HAP-1 (cell line): ENCODE measurements at regions not wholly inside any gene's neighbourhood (a gene's known extent, or its start where the extent isn't known, plus 50 kb on each side); places are given as distances from the start of the nearest gene placed in this dataset.
"Not testable (repeated sequence)": the region's sequence is repeated elsewhere in the genome, so short reads cannot be mapped to it uniquely, and the experiment has no call there.

Source experiments
- DNase-seq, 2 experiments: peaks; one replicate each; pipeline ENCODE4 v3.0.0-alpha.2; 2016 to 2020; ENCODE audit warnings: low spot score in 2 of 2
- H3K27me3 ChIP-seq: fragments of 250-450 bp; sonication (Bioruptor Pico); 2 replicates; pipeline ENCODE4 v1.5.1; 2020; ENCODE audit warnings: low read depth, mild to moderate bottlenecking, moderate library complexity
- H3K36me3 ChIP-seq: fragments of 250-450 bp; sonication (Bioruptor Pico); replicated peaks from 2 replicates; pipeline ENCODE4 v1.5.1; 2020; ENCODE audit warnings: mild to moderate bottlenecking
- H3K4me1 ChIP-seq: fragments of 250-450 bp; sonication (Bioruptor Pico); 2 replicates; pipeline ENCODE4 v1.5.1; 2020; ENCODE audit warnings: mild to moderate bottlenecking
- H3K4me3 ChIP-seq: fragments of 250-450 bp; sonication (Bioruptor Pico); 2 replicates; pipeline ENCODE4 v1.5.1; 2020; ENCODE audit warnings: mild to moderate bottlenecking, moderate library complexity
- H3K9me3 ChIP-seq: fragments of 250-450 bp; sonication (Bioruptor Pico); 2 replicates; pipeline ENCODE4 v1.5.1; 2020; ENCODE audit warnings: mild to moderate bottlenecking, moderate library complexity
- in situ Hi-C: fragments of 300-500 bp; cut with MboI; formaldehyde crosslinking; loops from 3 replicates; pipeline ENCODE4 v1.14.3; 2020; ENCODE audit warnings: low sequenced_read_pairs, inconsistent platforms, mixed read lengths

GRCh38 chr13:86000546-86000945 is 201.3 kb upstream of the SLITRK6 start:
- in situ Hi-C loops = no loop called here
- Histone ChIP-seq H3K4me3 (no peak overlapping the region), H3K4me1 (peaks cover 22% of the 10 kb centered on the region), H3K27me3 (no peaks in the 10 kb centered on the region), H3K9me3 (no peaks in the 10 kb centered on the region), H3K36me3 (no peaks in the 10 kb centered on the region)
- DNase-seq = no peak

DNA sequence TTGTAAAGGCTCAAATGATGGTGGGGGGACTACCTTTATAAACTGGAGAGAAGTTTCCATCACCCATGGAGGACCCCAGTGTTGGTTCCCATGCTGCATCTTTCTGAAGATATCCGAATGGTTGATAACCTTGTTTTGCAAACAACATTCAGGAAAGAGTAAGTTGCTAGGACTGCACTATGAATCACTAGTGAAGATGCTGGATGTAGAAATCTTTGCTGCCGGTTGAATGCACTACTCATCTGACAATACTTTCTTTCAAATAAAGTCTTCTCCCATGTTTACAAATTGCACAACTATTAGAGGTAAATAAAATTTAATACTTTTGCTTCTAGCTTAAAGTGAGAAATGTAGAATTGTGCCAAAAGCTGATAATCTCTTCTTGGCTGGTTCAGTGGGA is 198.4 kb upstream of the SLITRK6 start:
- no peaks in the 10 kb centered on the region for H3K36me3 ChIP-seq
- in situ Hi-C loops = no loop called here
- no peak for DNase-seq
- no peak overlapping the region for H3K4me3 ChIP-seq
- no peaks in the 10 kb centered on the region for H3K27me3 ChIP-seq
- H3K9me3 ChIP-seq = no peaks in the 10 kb centered on the region
- peaks cover 11% of the 10 kb centered on the region for H3K4me1 ChIP-seq

DNA sequence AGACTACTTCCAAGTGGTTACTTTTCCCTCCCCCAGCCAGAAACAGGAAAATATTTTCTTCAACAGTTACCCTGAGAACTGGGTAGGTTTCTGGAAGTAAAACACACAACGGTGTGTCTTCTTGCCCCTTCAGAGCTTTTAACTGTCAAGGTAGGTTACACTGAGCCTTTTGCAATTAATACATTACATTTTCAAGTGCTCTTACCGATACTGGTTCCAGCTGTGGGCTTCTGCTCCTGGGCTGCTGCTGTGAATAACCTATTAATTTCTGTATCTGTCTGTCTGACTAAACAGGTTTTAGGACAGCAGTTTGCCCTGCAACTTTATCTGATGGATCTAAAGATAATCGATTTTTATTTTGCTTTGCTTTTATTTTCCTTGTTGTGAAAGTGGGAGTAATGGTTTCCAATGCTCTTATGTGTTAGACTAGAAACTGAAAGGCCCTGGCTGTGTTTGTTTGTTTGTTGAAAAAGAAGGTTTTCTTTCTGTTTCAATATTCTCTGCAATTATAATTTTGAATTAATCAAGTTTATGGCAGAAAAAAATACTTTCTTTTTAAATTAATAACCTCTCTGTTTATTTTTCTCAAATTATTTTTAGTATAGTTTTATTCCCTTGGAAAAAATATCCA is 196.7 kb upstream of the SLITRK6 start:
- Histone ChIP-seq H3K4me1 (no peaks in the 10 kb centered on the region), H3K4me3 (no peak overlapping the region), H3K36me3 (no peaks in the 10 kb centered on the region), H3K9me3 (no peaks in the 10 kb centered on the region), H3K27me3 (no peaks in the 10 kb centered on the region)
- in situ Hi-C loops = no loop called here
- no peak for DNase-seq

DNA sequence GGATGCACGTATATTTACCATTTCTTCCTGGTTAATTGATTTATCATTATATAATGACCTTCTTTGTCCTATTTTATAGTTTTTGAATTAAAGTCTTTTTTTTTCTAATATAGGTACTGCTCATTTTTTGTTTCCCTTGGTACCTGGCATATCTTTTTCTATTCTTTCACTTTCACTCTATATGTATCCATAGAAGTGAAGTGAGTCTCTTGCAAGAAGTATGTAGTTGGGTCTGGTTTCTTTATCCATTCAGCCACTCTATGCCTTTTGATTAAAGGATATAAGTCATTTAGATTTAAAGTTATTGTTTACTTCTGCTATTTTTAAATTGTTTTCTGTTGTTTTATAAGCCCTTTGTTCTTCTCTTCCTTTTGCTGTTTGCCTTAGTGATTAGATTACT is 194.3 kb upstream of the SLITRK6 start:
- in situ Hi-C loops = no loop called here
- no peak for DNase-seq
- Histone ChIP-seq H3K4me3 (no peak overlapping the region), H3K36me3 (no peaks in the 10 kb centered on the region), H3K9me3 (no peaks in the 10 kb centered on the region; the same call in 1 of the 2 replicates), H3K4me1 (no peaks in the 10 kb centered on the region), H3K27me3 (no peaks in the 10 kb centered on the region)

GRCh38 chr13:85990397-85990796 is 191.2 kb upstream of the SLITRK6 start:
- Histone ChIP-seq H3K4me1 (peaks cover 14% of the 10 kb centered on the region), H3K9me3 (no peaks in the 10 kb centered on the region; the same call in 1 of the 2 replicates), H3K27me3 (no peaks in the 10 kb centered on the region), H3K4me3 (no peak overlapping the region), H3K36me3 (no peaks in the 10 kb centered on the region)
- in situ Hi-C loops = no loop called here
- DNase-seq = no peak

DNA sequence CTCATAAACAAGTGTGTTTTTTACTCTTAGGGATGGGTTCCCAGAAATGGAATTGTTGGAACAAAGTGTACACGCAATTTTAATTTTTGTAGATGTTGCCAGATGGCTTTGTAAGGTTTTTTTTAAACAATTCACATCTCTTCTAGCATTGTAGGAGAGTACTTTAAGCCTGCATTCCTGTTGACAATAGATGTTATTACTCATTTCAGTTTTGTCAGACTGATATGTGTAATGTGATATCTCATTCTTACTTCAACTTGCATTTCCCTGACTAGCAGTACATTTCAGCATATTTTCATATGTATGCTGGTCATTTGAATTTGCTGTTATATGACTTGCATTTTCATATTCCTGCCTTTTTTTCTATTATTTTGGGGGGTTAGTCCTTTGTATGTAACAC is 186.6 kb upstream of the SLITRK6 start:
- in situ Hi-C loops = no loop called here
- DNase-seq = peak in 1 of 2 experiments; percentile 67
- Histone ChIP-seq H3K4me1 (peaks cover 16% of the 10 kb centered on the region), H3K27me3 (no peaks in the 10 kb centered on the region), H3K4me3 (no peak overlapping the region), H3K9me3 (no peaks in the 10 kb centered on the region; the same call in 1 of the 2 replicates), H3K36me3 (no peaks in the 10 kb centered on the region)

DNA sequence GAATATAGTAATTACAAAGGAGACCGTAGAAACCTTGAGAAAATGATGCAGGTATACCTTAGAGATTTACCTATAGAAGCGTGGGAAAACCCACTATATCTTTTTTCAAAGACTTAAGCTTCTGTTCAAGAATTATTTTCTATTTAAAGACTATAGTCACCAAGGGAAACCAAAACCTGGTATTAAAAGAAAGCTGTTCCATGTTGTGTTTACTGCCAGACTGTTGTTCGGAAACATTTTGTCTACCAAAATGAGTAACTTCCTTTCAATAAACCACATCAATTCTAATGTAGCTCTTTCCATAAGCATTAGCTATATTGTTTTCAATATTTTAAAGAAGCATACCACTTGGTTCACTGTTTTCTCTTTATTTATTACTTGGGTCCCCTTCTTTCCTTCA is 182.9 kb upstream of the SLITRK6 start:
- no peak for DNase-seq
- Histone ChIP-seq H3K27me3 (no peaks in the 10 kb centered on the region), H3K9me3 (no peaks in the 10 kb centered on the region), H3K4me3 (no peak overlapping the region), H3K4me1 (peaks cover 14% of the 10 kb centered on the region), H3K36me3 (no peaks in the 10 kb centered on the region)
- in situ Hi-C loops = no loop called here

DNA sequence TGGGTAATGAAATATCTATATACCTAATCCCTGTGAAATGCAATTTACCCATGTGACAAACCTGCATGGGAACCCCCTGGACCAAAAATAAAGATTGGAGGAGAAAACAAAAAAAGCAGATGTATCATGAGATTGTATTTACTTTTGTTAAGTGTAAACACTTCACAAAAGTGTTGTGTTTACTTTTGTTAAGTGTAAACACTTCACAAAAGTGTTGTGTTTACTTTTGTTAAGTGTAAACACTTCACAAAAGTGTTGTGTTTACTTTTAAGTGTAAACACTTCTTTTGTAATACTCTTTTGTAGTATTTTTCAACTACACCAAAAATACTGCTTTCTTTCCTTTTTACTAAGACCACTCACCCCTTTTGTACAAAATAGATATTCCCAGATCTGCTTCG is 181.2 kb upstream of the SLITRK6 start:
- DNase-seq, H3K27me3 ChIP-seq, in situ Hi-C loops: not testable (repeated sequence)

DNA sequence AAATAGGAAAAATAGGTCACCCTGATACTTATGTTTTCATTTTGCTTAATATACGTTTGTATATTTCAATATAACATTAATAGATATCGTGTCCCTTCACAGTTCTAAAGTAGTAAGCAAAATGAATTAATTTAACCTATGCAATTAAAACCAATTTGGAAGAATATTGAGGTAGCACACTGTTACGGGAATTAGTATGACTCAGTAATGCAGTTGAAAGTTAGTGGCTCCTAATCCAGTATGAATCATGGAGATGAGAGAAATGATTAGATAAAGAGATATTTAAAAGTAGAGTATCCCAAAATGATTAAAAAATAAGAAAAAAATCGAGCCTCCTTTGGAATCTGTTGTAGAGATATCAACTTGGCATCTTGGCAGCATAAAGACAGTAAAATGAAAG is 177.0 kb upstream of the SLITRK6 start:
- H3K4me1 ChIP-seq = no peaks in the 10 kb centered on the region
- H3K27me3 ChIP-seq = no peaks in the 10 kb centered on the region
- H3K36me3 ChIP-seq = no peaks in the 10 kb centered on the region
- no peak overlapping the region for H3K4me3 ChIP-seq
- in situ Hi-C loops = no loop called here
- no peak for DNase-seq
- H3K9me3 ChIP-seq = no peaks in the 10 kb centered on the region

More for the DNA sequence above, 181.2 kb upstream of the SLITRK6 start:
- H3K36me3 ChIP-seq, H3K4me1 ChIP-seq, H3K4me3 ChIP-seq, H3K9me3 ChIP-seq: not testable (repeated sequence)

- no peaks in the 10 kb centered on the region for H3K27me3 ChIP-seq
- H3K4me1 ChIP-seq = no peaks in the 10 kb centered on the region
- no peaks in the 10 kb centered on the region for H3K9me3 ChIP-seq
- no peaks in the 10 kb centered on the region for H3K36me3 ChIP-seq
- no peak for DNase-seq
- H3K4me3 ChIP-seq = no peak overlapping the region
- in situ Hi-C loops = no loop called here
These were observed 175.6 kb upstream of the SLITRK6 start for GRCh38 chr13:85974608-85975366.

DNA sequence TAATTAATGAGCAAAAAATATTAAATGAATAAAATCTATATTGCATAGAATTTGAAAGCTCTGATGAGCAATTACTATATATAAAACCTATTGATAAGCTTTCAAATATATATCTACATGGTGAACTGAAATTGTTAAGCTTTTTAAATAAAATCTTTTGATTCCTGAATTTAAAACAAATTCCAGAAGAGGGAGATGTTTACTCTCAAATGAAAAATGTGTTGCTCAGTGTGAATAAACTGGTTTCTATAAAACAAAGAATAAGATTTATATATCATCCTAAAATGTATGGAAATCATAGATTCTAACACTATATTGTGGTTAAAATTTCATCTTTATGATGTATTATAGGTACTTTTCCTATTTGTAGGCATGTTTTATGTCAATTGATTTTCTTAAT is 171.5 kb upstream of the SLITRK6 start:
- Histone ChIP-seq H3K4me3 (no peak overlapping the region), H3K4me1 (no peaks in the 10 kb centered on the region), H3K27me3 (no peaks in the 10 kb centered on the region), H3K9me3 (no peaks in the 10 kb centered on the region), H3K36me3 (no peaks in the 10 kb centered on the region)
- in situ Hi-C loops = no loop called here
- DNase-seq = peak in 1 of 2 experiments; percentile 22

- no peak overlapping the region for H3K4me3 ChIP-seq
- no peaks in the 10 kb centered on the region for H3K36me3 ChIP-seq
- no peak for DNase-seq
- H3K9me3 ChIP-seq = no peaks in the 10 kb centered on the region
- H3K27me3 ChIP-seq = no peaks in the 10 kb centered on the region
- H3K4me1 ChIP-seq = no peaks in the 10 kb centered on the region
- in situ Hi-C loops = no loop called here
These were observed 170.1 kb upstream of the SLITRK6 start for GRCh38 chr13:85969331-85969730.

DNA sequence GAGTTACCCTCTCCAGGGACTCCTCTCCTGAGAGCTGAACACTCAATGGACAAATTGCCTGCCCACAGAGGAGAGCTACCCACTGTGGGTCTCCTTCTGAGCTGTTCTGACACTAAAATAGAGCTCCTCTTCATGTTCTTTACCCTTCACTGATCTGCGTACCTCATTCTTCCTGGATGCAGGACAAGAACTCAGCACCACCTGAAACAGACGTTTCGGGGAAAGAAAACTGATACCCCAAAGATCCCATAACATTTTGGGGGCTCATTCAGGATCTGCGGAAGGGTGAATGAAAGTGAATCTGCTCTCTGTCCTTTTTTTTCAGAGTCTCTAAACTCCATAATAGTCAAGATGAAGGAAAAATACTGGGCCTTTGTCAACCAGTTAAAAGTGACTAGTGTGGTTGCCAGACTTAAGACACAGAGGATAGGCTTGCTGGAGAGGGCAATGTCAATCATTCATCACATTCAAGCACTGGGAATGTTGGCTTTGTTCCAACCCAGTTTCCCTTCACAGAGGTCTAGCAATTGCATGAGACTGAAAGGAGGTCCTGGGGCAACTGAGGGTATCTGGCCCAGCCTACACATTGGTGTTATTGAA is 136.7 kb upstream of the SLITRK6 start:
- Histone ChIP-seq H3K9me3 (no peaks in the 10 kb centered on the region), H3K4me3 (no peak overlapping the region), H3K4me1 (no peaks in the 10 kb centered on the region), H3K27me3 (no peaks in the 10 kb centered on the region), H3K36me3 (no peaks in the 10 kb centered on the region)
- no peak for DNase-seq
- in situ Hi-C loops = no loop called here

- Histone ChIP-seq H3K4me3 (no peak overlapping the region), H3K4me1 (no peaks in the 10 kb centered on the region), H3K9me3 (no peaks in the 10 kb centered on the region), H3K36me3 (no peaks in the 10 kb centered on the region), H3K27me3 (no peaks in the 10 kb centered on the region)
- no peak for DNase-seq
- in situ Hi-C loops = no loop called here
These were observed 130.9 kb upstream of the SLITRK6 start for GRCh38 chr13:85930108-85930507.
